ENCODE measurements at regions not wholly inside any gene's neighbourhood (a gene's known extent, or its start where the extent isn't known, plus 50 kb on each side); places are given as distances from the start of the nearest gene placed in this dataset.

- TF ChIP-seq OSR1 (CRISPR knock-in tag; IDR thresholded peaks at IDR 0.05), result no peak
- no peak for TF ChIP-seq ZNF8 (CRISPR knock-in tag; IDR thresholded peaks at IDR 0.05)
- no peak for TF ChIP-seq SNAI2 (CRISPR knock-in tag; IDR thresholded peaks at IDR 0.05)
- no peak for TF ChIP-seq ARNTL (CRISPR knock-in tag; IDR thresholded peaks at IDR 0.05; ENCODE audit: borderline replicate concordance, low read depth)
- no peak for TF ChIP-seq ZC3H10 (CRISPR knock-in tag; IDR thresholded peaks at IDR 0.05)
- TF ChIP-seq CSRNP3 (CRISPR knock-in tag; IDR thresholded peaks at IDR 0.05), result no peak
- peak; percentile 94 for TF ChIP-seq TCF4 (CRISPR knock-in tag; IDR thresholded peaks at IDR 0.05; ENCODE audit: borderline replicate concordance)
- no peak for TF ChIP-seq CSDC2 (CRISPR knock-in tag; IDR thresholded peaks at IDR 0.05)
- peak; percentile 97 for TF ChIP-seq TSHZ2 (CRISPR knock-in tag; IDR thresholded peaks at IDR 0.05)
- no peak for TF ChIP-seq ZFP30 (CRISPR knock-in tag; IDR thresholded peaks at IDR 0.05)
- 0 out of 2 replicates have a peak, but pooled peaks have one; percentile 16 for TF ChIP-seq ZFP3 (CRISPR knock-in tag; IDR thresholded peaks at IDR 0.05)
- no peak for TF ChIP-seq PPARA (CRISPR knock-in tag; IDR thresholded peaks at IDR 0.05; ENCODE audit: borderline replicate concordance)
- TF ChIP-seq ISL1 (CRISPR knock-in tag; IDR thresholded peaks at IDR 0.05), result peak; percentile 62
- no peak for TF ChIP-seq TOX (CRISPR knock-in tag; IDR thresholded peaks at IDR 0.05; ENCODE audit: borderline replicate concordance)
- TF ChIP-seq BACH2 (CRISPR knock-in tag; IDR thresholded peaks at IDR 0.05; ENCODE audit: borderline replicate concordance), result no peak
- no peak for TF ChIP-seq ESRRG (CRISPR knock-in tag; IDR thresholded peaks at IDR 0.05)
- no peak for TF ChIP-seq CREB5 (CRISPR knock-in tag; IDR thresholded peaks at IDR 0.05; ENCODE audit: low read depth)
- TF ChIP-seq PATZ1 (CRISPR knock-in tag; IDR thresholded peaks at IDR 0.05; ENCODE audit: borderline replicate concordance), result no peak
- TF ChIP-seq GLIS3 (CRISPR knock-in tag; IDR thresholded peaks at IDR 0.05), result no peak
- no peak for TF ChIP-seq RARB (CRISPR knock-in tag; IDR thresholded peaks at IDR 0.05)
- TF ChIP-seq ZNF565 (CRISPR knock-in tag; conservative IDR thresholded peaks at IDR 0.05; ENCODE audit: low read depth), result no peak
- no peak for TF ChIP-seq POU6F1 (CRISPR knock-in tag; IDR thresholded peaks at IDR 0.05; ENCODE audit: borderline replicate concordance, low read depth)
- TF ChIP-seq ZNF70 (CRISPR knock-in tag; IDR thresholded peaks at IDR 0.05), result peak; percentile 67
- no peak for ATAC-seq
Observed at GRCh38 chr13:61546413-61546812, 130.8 kb upstream of the PCDH20 start.

GRCh38 chr13:61536433-61536832 lies 120.8 kb upstream of the PCDH20 start:
- TF ChIP-seq PPARA (CRISPR knock-in tag; IDR thresholded peaks at IDR 0.05; ENCODE audit: borderline replicate concordance) (no peak), ZC3H10 (CRISPR knock-in tag; IDR thresholded peaks at IDR 0.05) (no peak), ESRRG (CRISPR knock-in tag; IDR thresholded peaks at IDR 0.05) (no peak), CREB5 (CRISPR knock-in tag; IDR thresholded peaks at IDR 0.05; ENCODE audit: low read depth) (no peak), TOX (CRISPR knock-in tag; IDR thresholded peaks at IDR 0.05; ENCODE audit: borderline replicate concordance) (no peak), ZNF565 (CRISPR knock-in tag; conservative IDR thresholded peaks at IDR 0.05; ENCODE audit: low read depth) (no peak), PATZ1 (CRISPR knock-in tag; IDR thresholded peaks at IDR 0.05; ENCODE audit: borderline replicate concordance) (no peak), RARB (CRISPR knock-in tag; IDR thresholded peaks at IDR 0.05) (no peak), SNAI2 (CRISPR knock-in tag; IDR thresholded peaks at IDR 0.05) (no peak)
- ATAC-seq, result no peak
